ENCODE measurements at regions not wholly inside any gene's neighbourhood (a gene's known extent, or its start where the extent isn't known, plus 50 kb on each side); places are given as distances from the start of the nearest gene placed in this dataset.
A peak's percentile ranks its signal among the peaks of the same experiment; 100 is the strongest.

GRCh38 chr5:88389338-88390095 is 120.9 kb upstream of the TMEM161B start:
- TF ChIP-seq CTCF (IDR thresholded peaks at IDR 0.05; ENCODE audit: borderline replicate concordance, extremely low read depth, insufficient read depth) = no peak
- Histone ChIP-seq H3K27me3 (ENCODE audit: control insufficient read depth, insufficient read depth, low read length) (no peaks in the 10 kb centered on the region), H3K9ac (ENCODE audit: low read length in 3 of 3) (no peak overlapping the region), H3K4me1 (ENCODE audit: control insufficient read depth in 2 of 3, insufficient read depth in 2 of 3, low read depth in 1 of 3, low read length in 3 of 3) (no peaks in the 10 kb centered on the region), H3K9me3 (ENCODE audit: control insufficient read depth in 2 of 3, insufficient read depth in 1 of 3, low read length in 3 of 3) (no peaks in the 10 kb centered on the region), H3K4me3 (ENCODE audit: low read length in 3 of 3) (no peak overlapping the region), H3K36me3 (ENCODE audit: control insufficient read depth in 2 of 3, insufficient read depth in 3 of 3, low read length in 3 of 3) (no peaks in the 10 kb centered on the region), H3K27ac (ENCODE audit: low read depth in 2 of 2, low read length in 2 of 2) (no peak overlapping the region)
- intact Hi-C loops (cut with DNase I) = no loop called here
- DNase-seq (no peak), FAIRE-seq (no peak)

GRCh38 chr5:88388476-88389337 is 120.1 kb upstream of the TMEM161B start:
- FAIRE-seq (no peak), DNase-seq (peak in 2 of 5 donors; percentile 19 to 37)
- H3K9ac ChIP-seq (ENCODE audit: low read length in 3 of 3) = no peak overlapping the region
- no peaks in the 10 kb centered on the region for H3K9me3 ChIP-seq (ENCODE audit: control insufficient read depth in 2 of 3, insufficient read depth in 1 of 3, low read length in 3 of 3)
- no peaks in the 10 kb centered on the region for H3K36me3 ChIP-seq (ENCODE audit: control insufficient read depth in 2 of 3, insufficient read depth in 3 of 3, low read length in 3 of 3)
- no peak for TF ChIP-seq CTCF (IDR thresholded peaks at IDR 0.05; ENCODE audit: borderline replicate concordance, extremely low read depth, insufficient read depth)
- no peaks in the 10 kb centered on the region for H3K27me3 ChIP-seq (ENCODE audit: control insufficient read depth, insufficient read depth, low read length)
- H3K4me3 ChIP-seq (ENCODE audit: low read length in 3 of 3) = no peak overlapping the region
- intact Hi-C loops (cut with DNase I) = no loop called here
- H3K27ac ChIP-seq (ENCODE audit: low read depth in 2 of 2, low read length in 2 of 2) = no peak overlapping the region
- no peaks in the 10 kb centered on the region for H3K4me1 ChIP-seq (ENCODE audit: control insufficient read depth in 2 of 3, insufficient read depth in 2 of 3, low read depth in 1 of 3, low read length in 3 of 3)

GRCh38 chr5:88384886-88385285 is 116.2 kb upstream of the TMEM161B start:
- DNase-seq (no peak), FAIRE-seq (no peak)
- Histone ChIP-seq H3K9ac (ENCODE audit: low read length in 3 of 3) (no peak overlapping the region), H3K36me3 (ENCODE audit: control insufficient read depth in 2 of 3, insufficient read depth in 3 of 3, low read length in 3 of 3) (no peaks in the 10 kb centered on the region), H3K27ac (ENCODE audit: low read depth in 2 of 2, low read length in 2 of 2) (no peak overlapping the region), H3K27me3 (ENCODE audit: control insufficient read depth, insufficient read depth, low read length) (no peaks in the 10 kb centered on the region), H3K9me3 (ENCODE audit: control insufficient read depth in 2 of 3, insufficient read depth in 1 of 3, low read length in 3 of 3) (no peaks in the 10 kb centered on the region), H3K4me3 (ENCODE audit: low read length in 3 of 3) (no peak overlapping the region), H3K4me1 (ENCODE audit: control insufficient read depth in 2 of 3, insufficient read depth in 2 of 3, low read depth in 1 of 3, low read length in 3 of 3) (no peaks in the 10 kb centered on the region)
- intact Hi-C loops (cut with DNase I) = no loop called here
- TF ChIP-seq CTCF (IDR thresholded peaks at IDR 0.05; ENCODE audit: borderline replicate concordance, extremely low read depth, insufficient read depth) = no peak
